Head of caudate nucleus (tissue), 42 donors: ENCODE measurements at regions not wholly inside any gene's neighbourhood (a gene's known extent, or its start where the extent isn't known, plus 50 kb on each side); places are given as distances from the start of the nearest gene placed in this dataset.
A peak's percentile ranks its signal among the peaks of the same experiment; 100 is the strongest.
"Not testable (repeated sequence)": the region's sequence is repeated elsewhere in the genome, so short reads cannot be mapped to it uniquely, and the experiment has no call there.

Experiments
- DNase-seq, 42 donors: peaks; one replicate each; pipeline versions ENCODE4 v3.0.0 to v3.0.0-alpha.2; 2020 to 2021; ENCODE audit warnings: mixed read lengths in 7 of 42
- intact Hi-C: fragments of 100-400 bp; cut with DNase I; formaldehyde crosslinking; loops from one replicate; pipeline ENCODE4 v1.15.0; 2022

DNA sequence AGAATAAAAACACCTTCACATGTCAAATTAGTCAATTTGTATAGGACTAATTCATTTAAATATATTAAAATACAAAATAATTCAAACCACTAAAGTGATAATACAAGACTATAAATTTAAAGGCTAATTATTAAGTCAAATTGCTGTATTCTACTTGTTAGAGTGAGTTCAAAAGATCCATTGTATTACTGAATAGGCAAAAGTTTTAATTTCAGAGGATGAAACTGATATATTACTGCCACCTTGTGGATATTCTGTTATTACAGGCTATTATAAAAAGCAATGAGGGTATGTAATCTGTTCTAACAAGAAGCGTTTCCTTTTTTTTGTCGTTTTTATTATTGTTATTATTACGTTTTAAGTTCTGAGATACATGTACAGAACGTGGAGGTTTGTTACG lies 1825.5 kb upstream of the TPTE start:
- intact Hi-C loops, DNase-seq: not testable (repeated sequence)

DNA sequence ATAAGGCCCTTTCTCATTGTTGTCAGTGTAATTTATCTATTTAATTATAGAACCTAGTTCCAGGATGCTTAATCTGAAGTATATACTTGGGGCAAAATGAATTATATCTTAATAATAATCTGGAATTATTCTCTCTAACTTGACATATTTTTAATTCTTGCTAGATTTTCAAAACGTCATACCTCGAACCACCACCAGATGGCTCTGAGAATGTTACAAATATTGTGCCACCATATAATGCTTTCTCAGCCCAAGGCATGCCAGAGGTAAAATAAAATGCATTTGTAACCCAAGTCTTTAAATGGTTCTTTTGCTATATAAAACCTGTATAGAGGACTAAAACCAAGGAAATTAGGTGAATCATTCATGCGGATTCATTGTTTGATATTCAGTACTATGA lies 1820.1 kb upstream of the TPTE start:
- intact Hi-C loops: not testable (repeated sequence)

DNA sequence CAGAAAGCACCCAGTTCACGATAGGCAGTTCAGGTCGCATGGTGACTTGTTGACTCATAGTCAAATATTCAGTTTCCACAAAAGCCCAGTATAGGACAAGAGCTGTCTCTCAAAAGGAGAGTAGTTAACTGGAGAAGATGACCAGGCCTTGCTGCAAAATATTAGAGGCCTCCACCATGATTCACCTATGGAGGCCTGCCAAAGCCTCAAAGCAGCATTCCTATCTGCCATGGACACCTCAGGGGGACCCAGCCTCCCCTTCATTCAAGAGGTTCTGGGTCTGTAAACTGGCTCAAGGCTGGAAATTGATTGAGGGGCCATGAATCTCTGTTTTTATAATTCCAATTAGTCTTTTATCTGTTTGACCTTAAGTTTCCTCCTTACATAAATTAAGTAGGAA lies 1815.6 kb upstream of the TPTE start:
- intact Hi-C loops, DNase-seq: not testable (repeated sequence)

More for the DNA sequence above, 1820.1 kb upstream of the TPTE start:
- DNase-seq: peak in 7 of 42 donors; percentile 3 to 67 (median 20)
